NK-92 (cell line): ENCODE measurements at regions not wholly inside any gene's neighbourhood (a gene's known extent, or its start where the extent isn't known, plus 50 kb on each side); places are given as distances from the start of the nearest gene placed in this dataset.
"Not testable (repeated sequence)": the region's sequence is repeated elsewhere in the genome, so short reads cannot be mapped to it uniquely, and the experiment has no call there.

Source experiments
- DNase-seq: peaks from one replicate; lab custom pipeline; 2025; ENCODE audit not compliant: unreplicated experiment; lab: John Stamatoyannopoulos, UW

- no peak for DNase-seq
Observed at GRCh38 chr12:90235642-90236041, 527.0 kb upstream of the ATP2B1 start.

- no peak for DNase-seq
Observed at GRCh38 chr12:90234472-90234871, 525.8 kb upstream of the ATP2B1 start.

GRCh38 chr12:90233168-90234100 is 524.8 kb upstream of the ATP2B1 start:
- no peak for DNase-seq

GRCh38 chr12:90229407-90230170 is 521.0 kb upstream of the ATP2B1 start:
- no peak for DNase-seq

GRCh38 chr12:90226211-90226610 is 517.6 kb upstream of the ATP2B1 start:
- DNase-seq = no peak

- no peak for DNase-seq
Observed at GRCh38 chr12:90216815-90217214, 508.2 kb upstream of the ATP2B1 start.

- no peak for DNase-seq
Observed at GRCh38 chr12:90216020-90216552, 507.4 kb upstream of the ATP2B1 start.

GRCh38 chr12:90211017-90211416 is 502.4 kb upstream of the ATP2B1 start:
- DNase-seq = no peak

GRCh38 chr12:90209029-90209428 is 500.4 kb upstream of the ATP2B1 start:
- no peak for DNase-seq

GRCh38 chr12:90208379-90208778 is 499.7 kb upstream of the ATP2B1 start:
- not testable (repeated sequence) for DNase-seq

- no peak for DNase-seq
Observed at GRCh38 chr12:90207799-90208198, 499.2 kb upstream of the ATP2B1 start.

- DNase-seq = no peak
Observed at GRCh38 chr12:90205165-90205564, 496.5 kb upstream of the ATP2B1 start.

- no peak for DNase-seq
Observed at GRCh38 chr12:90203556-90203955, 494.9 kb upstream of the ATP2B1 start.

GRCh38 chr12:90199006-90199405 is 490.4 kb upstream of the ATP2B1 start:
- DNase-seq = no peak

- no peak for DNase-seq
Observed at GRCh38 chr12:90193500-90193899, 484.9 kb upstream of the ATP2B1 start.

GRCh38 chr12:90188857-90189256 is 480.2 kb upstream of the ATP2B1 start:
- no peak for DNase-seq

GRCh38 chr12:90183201-90183600 is 474.6 kb upstream of the ATP2B1 start:
- DNase-seq = no peak

GRCh38 chr12:90181216-90181615 is 472.6 kb upstream of the ATP2B1 start:
- DNase-seq = no peak

- no peak for DNase-seq
Observed at GRCh38 chr12:90174956-90175355, 466.3 kb upstream of the ATP2B1 start.

- DNase-seq = no peak
Observed at GRCh38 chr12:90174198-90174510, 465.5 kb upstream of the ATP2B1 start.

GRCh38 chr12:90173499-90174197 is 465.0 kb upstream of the ATP2B1 start:
- no peak for DNase-seq
